Activated CD8-positive, alpha-beta T cell treated with anti-CD3 and anti-CD28 coated beads, Interleukin-2, amount 10 ng/mL, durations not matched to agents 7 days and 5 days (primary cell): ENCODE measurements at regions not wholly inside any gene's neighbourhood (a gene's known extent, or its start where the extent isn't known, plus 50 kb on each side); places are given as distances from the start of the nearest gene placed in this dataset.

Experiments
- ATAC-seq: fragments of 150-1000 bp; cut with Tn5 transposase; one replicate; pipeline ENCODE4 v1.10.0; 2021; ENCODE audit warnings: moderate library complexity
- CTCF ChIA-PET: fragments of 350-600 bp; sonication (Branson Sonifier 250); formaldehyde crosslinking; loops from one replicate; lab custom pipeline; 2021; ENCODE audit warnings: antibody characterized with exemption; lab: Charles Lee
- POLR2A ChIA-PET: fragments of 350-600 bp; sonication (Branson Sonifier 250); formaldehyde crosslinking; loops from one replicate; lab custom pipeline; 2021; ENCODE audit warnings: antibody characterized with exemption; lab: Charles Lee
- DNase-seq: peaks from one replicate; pipeline ENCODE4 v3.0.0-alpha.2; 2020
- H3K27ac Mint-ChIP-seq: one replicate; pipeline ENCODE4 v1.8.0; 2021; ENCODE audit warnings: mild to moderate bottlenecking, mixed read lengths
- H3K27me3 Mint-ChIP-seq: one replicate; pipeline ENCODE4 v1.8.0; 2021; ENCODE audit warnings: low read depth, mixed read lengths
- H3K36me3 Mint-ChIP-seq: one replicate; pipeline ENCODE4 v1.8.0; 2021; ENCODE audit warnings: low read depth, mixed read lengths
- H3K4me1 Mint-ChIP-seq: one replicate; pipeline ENCODE4 v1.8.0; 2021; ENCODE audit warnings: low read depth, mixed read lengths
- H3K4me3 Mint-ChIP-seq: one replicate; pipeline ENCODE4 v1.8.0; 2021; ENCODE audit warnings: mild to moderate bottlenecking, mixed read lengths
- H3K9me3 Mint-ChIP-seq: one replicate; pipeline ENCODE4 v1.8.0; 2022; ENCODE audit warnings: mixed read lengths; ENCODE audit not compliant: insufficient read depth

DNA sequence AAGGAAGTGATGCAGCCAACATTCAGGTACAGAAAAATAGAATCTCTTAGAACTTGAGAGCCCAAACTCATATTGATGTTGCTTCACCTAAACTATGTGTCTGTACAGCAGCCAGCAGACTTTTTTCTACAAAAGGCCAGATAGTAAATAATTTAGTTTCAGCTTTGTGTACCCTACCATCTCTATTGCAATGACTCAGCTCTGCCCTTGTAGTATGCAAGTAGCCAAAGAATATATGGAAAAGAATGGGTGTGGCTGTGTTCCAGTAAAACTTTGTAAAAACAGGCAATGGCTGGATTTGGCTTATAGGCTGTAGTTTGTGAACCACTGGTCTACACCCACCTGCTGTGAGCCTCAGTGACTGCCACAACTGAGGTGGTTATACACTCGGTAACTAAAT lies 392.5 kb upstream of the RARB start:
- Mint-ChIP-seq H3K27ac (no peak overlapping the region), H3K4me3 (no peak overlapping the region), H3K4me1 (no peaks in the 10 kb centered on the region), H3K9me3 (no peaks in the 10 kb centered on the region), H3K27me3 (no peaks in the 10 kb centered on the region), H3K36me3 (no peaks in the 10 kb centered on the region)
- no peak for DNase-seq
- POLR2A ChIA-PET, result no interaction called here
- CTCF ChIA-PET, result no interaction called here
- ATAC-seq, result no peak

GRCh38 chr3:25036633-25037032 lies 391.4 kb upstream of the RARB start:
- DNase-seq (no peak), ATAC-seq (no peak)
- Mint-ChIP-seq H3K4me1 (no peaks in the 10 kb centered on the region), H3K27me3 (no peaks in the 10 kb centered on the region), H3K36me3 (no peaks in the 10 kb centered on the region), H3K27ac (no peak overlapping the region), H3K9me3 (no peaks in the 10 kb centered on the region), H3K4me3 (no peak overlapping the region)
- CTCF ChIA-PET, result no interaction called here
- POLR2A ChIA-PET, result no interaction called here

GRCh38 chr3:25037049-25037547 lies 391.0 kb upstream of the RARB start:
- POLR2A ChIA-PET, result no interaction called here
- Mint-ChIP-seq H3K36me3 (no peaks in the 10 kb centered on the region), H3K4me3 (no peak overlapping the region), H3K4me1 (no peaks in the 10 kb centered on the region), H3K9me3 (no peaks in the 10 kb centered on the region), H3K27me3 (no peaks in the 10 kb centered on the region), H3K27ac (no peak overlapping the region)
- no peak for ATAC-seq
- DNase-seq, result no peak
- CTCF ChIA-PET, result no interaction called here

- Mint-ChIP-seq H3K36me3 (no peaks in the 10 kb centered on the region), H3K27me3 (no peaks in the 10 kb centered on the region), H3K4me1 (no peaks in the 10 kb centered on the region), H3K9me3 (no peaks in the 10 kb centered on the region), H3K27ac (no peak overlapping the region), H3K4me3 (no peak overlapping the region)
- DNase-seq, result no peak
- CTCF ChIA-PET, result interaction anchor here (0.9 kb wide), 1 partner anchor 11 kb away, joined by 3 read pairs; no protein-coding TSS in a partner anchor
- no peak for ATAC-seq
- POLR2A ChIA-PET, result no interaction called here
Measured at GRCh38 chr3:25038271-25038670, 389.8 kb upstream of the RARB start.

- ChIA-PET CTCF (interaction anchor here (0.9 kb wide), 1 partner anchor 10 kb away, joined by 3 read pairs; no protein-coding TSS in a partner anchor), POLR2A (no interaction called here)
- Mint-ChIP-seq H3K4me1 (no peaks in the 10 kb centered on the region), H3K4me3 (no peak overlapping the region), H3K27me3 (no peaks in the 10 kb centered on the region), H3K36me3 (no peaks in the 10 kb centered on the region), H3K27ac (no peak overlapping the region), H3K9me3 (no peaks in the 10 kb centered on the region)
- ATAC-seq (no peak), DNase-seq (no peak)
Measured at GRCh38 chr3:25038922-25039321, 389.1 kb upstream of the RARB start.

GRCh38 chr3:25040748-25041147 lies 387.3 kb upstream of the RARB start:
- Mint-ChIP-seq H3K27me3 (no peaks in the 10 kb centered on the region), H3K36me3 (no peaks in the 10 kb centered on the region), H3K4me1 (no peaks in the 10 kb centered on the region), H3K27ac (no peak overlapping the region), H3K9me3 (no peaks in the 10 kb centered on the region), H3K4me3 (no peak overlapping the region)
- ChIA-PET POLR2A (no interaction called here), CTCF (no interaction called here)
- ATAC-seq (no peak), DNase-seq (no peak)

DNA sequence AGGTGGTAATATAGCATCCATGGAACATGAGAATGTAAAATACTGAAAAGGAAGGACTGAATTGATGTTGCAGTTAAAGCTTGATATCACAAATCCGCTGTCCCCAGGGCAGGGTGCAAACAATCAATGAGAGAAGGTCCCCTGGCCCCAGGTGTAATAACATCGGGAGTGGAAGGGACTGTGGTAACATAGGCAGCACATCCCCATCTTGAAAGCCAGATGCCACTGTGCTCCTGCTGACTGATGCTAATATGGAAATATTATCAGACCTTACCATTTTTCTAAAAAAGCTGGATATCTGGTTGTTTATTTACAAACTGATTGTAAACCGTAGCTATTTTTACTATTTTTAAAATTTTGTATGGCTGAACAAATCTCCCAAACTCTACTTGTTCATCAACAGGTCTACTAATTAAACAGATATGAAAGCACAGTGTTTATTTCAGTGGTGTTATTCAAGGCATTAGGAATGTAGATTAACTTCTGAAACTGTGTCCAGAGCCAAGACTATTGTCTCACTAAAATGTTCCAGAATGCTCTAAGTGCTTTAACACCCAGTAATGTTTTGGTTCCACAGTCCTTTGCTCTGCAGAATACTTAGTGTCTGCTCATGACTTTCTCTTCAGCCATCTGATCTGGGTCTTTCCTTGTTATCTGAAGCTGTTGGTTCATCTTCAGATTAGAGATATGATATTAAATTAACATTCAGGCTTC lies 386.0 kb upstream of the RARB start:
- Mint-ChIP-seq H3K4me1 (no peaks in the 10 kb centered on the region), H3K36me3 (no peaks in the 10 kb centered on the region), H3K27me3 (no peaks in the 10 kb centered on the region), H3K27ac (no peak overlapping the region), H3K4me3 (no peak overlapping the region), H3K9me3 (no peaks in the 10 kb centered on the region)
- DNase-seq, result no peak
- ChIA-PET CTCF (interaction anchor here (2.1 kb wide), 1 partner anchor 8 kb away, joined by 8 read pairs; no protein-coding TSS in a partner anchor), POLR2A (no interaction called here)
- no peak for ATAC-seq

DNA sequence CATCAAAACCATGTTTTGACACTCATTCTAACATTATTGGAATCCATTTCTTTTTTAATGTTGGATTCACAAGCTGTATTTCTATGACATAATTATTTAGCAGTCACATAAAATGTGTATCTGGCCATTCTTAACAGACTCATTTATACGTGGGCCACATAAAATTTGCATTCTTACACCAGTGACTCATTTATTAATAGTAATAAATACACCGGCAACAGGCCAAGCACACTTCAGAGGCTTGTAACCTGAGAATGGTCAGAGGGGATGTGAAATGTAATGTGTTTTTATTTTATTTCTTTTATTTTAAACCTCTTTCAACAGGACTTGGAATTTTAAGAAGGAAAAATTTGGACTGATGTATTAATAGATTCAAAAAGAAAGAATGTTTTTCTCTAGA lies 384.9 kb upstream of the RARB start:
- CTCF ChIA-PET, result interaction anchor here (2.1 kb wide), 1 partner anchor 9 kb away, joined by 8 read pairs; no protein-coding TSS in a partner anchor
- Mint-ChIP-seq H3K4me3 (no peak overlapping the region), H3K27ac (no peak overlapping the region), H3K4me1 (no peaks in the 10 kb centered on the region), H3K36me3 (no peaks in the 10 kb centered on the region), H3K27me3 (no peaks in the 10 kb centered on the region), H3K9me3 (no peaks in the 10 kb centered on the region)
- ATAC-seq (no peak), DNase-seq (no peak)
- POLR2A ChIA-PET, result no interaction called here

- Mint-ChIP-seq H3K27ac (no peak overlapping the region), H3K9me3 (no peaks in the 10 kb centered on the region), H3K4me3 (no peak overlapping the region), H3K27me3 (no peaks in the 10 kb centered on the region), H3K36me3 (no peaks in the 10 kb centered on the region), H3K4me1 (no peaks in the 10 kb centered on the region)
- POLR2A ChIA-PET, result no interaction called here
- DNase-seq (no peak), ATAC-seq (no peak)
- CTCF ChIA-PET, result no interaction called here
Measured at GRCh38 chr3:25043749-25044148, 384.3 kb upstream of the RARB start.

DNA sequence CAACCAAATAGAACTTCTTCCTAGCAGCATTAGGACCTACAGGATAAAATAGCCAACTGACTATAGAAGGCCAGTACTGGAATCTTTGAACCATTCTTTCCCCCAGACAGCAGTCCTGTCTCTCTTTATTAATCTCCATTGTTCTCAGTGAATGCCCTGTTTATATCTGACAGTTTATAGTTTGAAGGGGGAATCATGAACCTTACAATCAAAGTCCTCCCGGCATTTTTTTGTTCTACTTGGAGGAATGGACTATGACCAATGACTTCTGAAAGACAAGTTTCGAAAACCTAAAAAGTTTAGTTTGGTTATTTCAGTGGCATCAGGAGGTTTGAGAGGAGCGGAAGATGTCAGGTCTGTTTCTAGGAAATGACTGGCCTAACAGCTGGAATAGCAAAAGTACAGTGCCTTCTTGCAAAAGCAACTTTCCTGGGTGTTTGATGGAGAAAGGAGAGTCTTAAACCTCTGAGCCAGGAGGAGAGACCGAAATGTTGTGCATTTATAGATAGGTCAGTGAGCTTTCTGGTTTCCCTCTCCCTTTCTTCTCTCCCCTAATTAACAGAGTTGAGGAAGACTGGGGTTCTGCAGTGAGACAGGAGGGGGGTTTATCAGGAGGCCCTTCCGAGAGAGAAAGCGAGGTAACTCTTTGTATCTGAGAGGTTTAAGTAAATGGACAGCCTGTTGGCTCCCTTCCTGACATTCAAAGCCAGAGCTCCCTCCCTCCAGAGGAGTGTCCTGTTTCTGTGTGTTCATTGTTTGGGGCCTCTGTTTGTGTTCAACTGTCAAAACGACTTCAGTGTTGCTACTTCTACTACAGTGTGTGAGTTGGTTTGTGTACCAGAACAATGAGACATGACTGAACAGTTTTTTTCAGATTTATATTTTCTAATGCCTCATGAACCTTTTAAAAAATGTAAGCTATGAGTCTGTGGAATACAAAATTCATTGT lies 383.0 kb upstream of the RARB start:
- Mint-ChIP-seq H3K4me3 (no peak overlapping the region), H3K27ac (no peak overlapping the region), H3K36me3 (no peaks in the 10 kb centered on the region), H3K9me3 (no peaks in the 10 kb centered on the region), H3K27me3 (no peaks in the 10 kb centered on the region), H3K4me1 (no peaks in the 10 kb centered on the region)
- DNase-seq, result no peak
- no peak for ATAC-seq
- CTCF ChIA-PET, result no interaction called here
- POLR2A ChIA-PET, result no interaction called here

- no peak for ATAC-seq
Measured at GRCh38 chr3:25046911-25047771, 380.9 kb upstream of the RARB start.

More at GRCh38 chr3:25046911-25047771, 380.9 kb upstream of the RARB start:
- no peak overlapping the region for H3K4me3 Mint-ChIP-seq
- ChIA-PET CTCF (no interaction called here), POLR2A (no interaction called here)
- H3K4me1 Mint-ChIP-seq, result no peaks in the 10 kb centered on the region
- no peaks in the 10 kb centered on the region for H3K27me3 Mint-ChIP-seq
- H3K36me3 Mint-ChIP-seq, result no peaks in the 10 kb centered on the region
- no peak overlapping the region for H3K27ac Mint-ChIP-seq
- DNase-seq, result no peak
- H3K9me3 Mint-ChIP-seq, result no peaks in the 10 kb centered on the region
